ENCODE measurements at regions not wholly inside any gene's neighbourhood (a gene's known extent, or its start where the extent isn't known, plus 50 kb on each side); places are given as distances from the start of the nearest gene placed in this dataset.
"Not testable (repeated sequence)": the region's sequence is repeated elsewhere in the genome, so short reads cannot be mapped to it uniquely, and the experiment has no call there.

- no peaks in the 10 kb centered on the region for H3K36me3 ChIP-seq
- intact Hi-C loops (cut with DNase I; ENCODE audit: low total_unique reads) = no loop called here
- H3K4me3 ChIP-seq = no peak overlapping the region
- TF ChIP-seq, protein P1, sequence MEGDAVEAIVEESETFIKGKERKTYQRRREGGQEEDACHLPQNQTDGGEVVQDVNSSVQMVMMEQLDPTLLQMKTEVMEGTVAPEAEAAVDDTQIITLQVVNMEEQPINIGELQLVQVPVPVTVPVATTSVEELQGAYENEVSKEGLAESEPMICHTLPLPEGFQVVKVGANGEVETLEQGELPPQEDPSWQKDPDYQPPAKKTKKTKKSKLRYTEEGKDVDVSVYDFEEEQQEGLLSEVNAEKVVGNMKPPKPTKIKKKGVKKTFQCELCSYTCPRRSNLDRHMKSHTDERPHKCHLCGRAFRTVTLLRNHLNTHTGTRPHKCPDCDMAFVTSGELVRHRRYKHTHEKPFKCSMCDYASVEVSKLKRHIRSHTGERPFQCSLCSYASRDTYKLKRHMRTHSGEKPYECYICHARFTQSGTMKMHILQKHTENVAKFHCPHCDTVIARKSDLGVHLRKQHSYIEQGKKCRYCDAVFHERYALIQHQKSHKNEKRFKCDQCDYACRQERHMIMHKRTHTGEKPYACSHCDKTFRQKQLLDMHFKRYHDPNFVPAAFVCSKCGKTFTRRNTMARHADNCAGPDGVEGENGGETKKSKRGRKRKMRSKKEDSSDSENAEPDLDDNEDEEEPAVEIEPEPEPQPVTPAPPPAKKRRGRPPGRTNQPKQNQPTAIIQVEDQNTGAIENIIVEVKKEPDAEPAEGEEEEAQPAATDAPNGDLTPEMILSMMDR (IDR thresholded peaks at IDR 0.05) = no peak
- TF ChIP-seq POLR2A (IDR thresholded peaks at IDR 0.05) (no peak), POLR2AphosphoS5 (IDR thresholded peaks at IDR 0.05) (no peak)
- H3K9me3 ChIP-seq = no peaks in the 10 kb centered on the region
- no peak for DNase-seq (ENCODE audit: low spot score in 2 of 2)
- no peak overlapping the region for H3K27ac ChIP-seq
- H3K4me1 ChIP-seq = no peaks in the 10 kb centered on the region
- no peaks in the 10 kb centered on the region for H3K27me3 ChIP-seq
These were observed 412.4 kb downstream of the NTRK2 start for GRCh38 chr9:85081963-85082362.

GRCh38 chr9:85079349-85079748 is 409.8 kb downstream of the NTRK2 start:
- Histone ChIP-seq H3K4me1 (no peaks in the 10 kb centered on the region), H3K27me3 (no peaks in the 10 kb centered on the region), H3K36me3 (no peaks in the 10 kb centered on the region), H3K4me3 (no peak overlapping the region), H3K9me3 (no peaks in the 10 kb centered on the region), H3K27ac (no peak overlapping the region)
- intact Hi-C loops (cut with DNase I; ENCODE audit: low total_unique reads) = no loop called here
- TF ChIP-seq, protein P1 (IDR thresholded peaks at IDR 0.05) = no peak
- TF ChIP-seq POLR2AphosphoS5 (IDR thresholded peaks at IDR 0.05) (no peak), POLR2A (IDR thresholded peaks at IDR 0.05) (no peak)
- DNase-seq (ENCODE audit: low spot score in 2 of 2) = no peak

- TF ChIP-seq POLR2AphosphoS5 (IDR thresholded peaks at IDR 0.05) (no peak), POLR2A (IDR thresholded peaks at IDR 0.05) (no peak)
- TF ChIP-seq, protein P1 (IDR thresholded peaks at IDR 0.05) = no peak
- H3K27me3 ChIP-seq = no peaks in the 10 kb centered on the region
These were observed 408.4 kb downstream of the NTRK2 start for GRCh38 chr9:85077944-85078343.

DNA sequence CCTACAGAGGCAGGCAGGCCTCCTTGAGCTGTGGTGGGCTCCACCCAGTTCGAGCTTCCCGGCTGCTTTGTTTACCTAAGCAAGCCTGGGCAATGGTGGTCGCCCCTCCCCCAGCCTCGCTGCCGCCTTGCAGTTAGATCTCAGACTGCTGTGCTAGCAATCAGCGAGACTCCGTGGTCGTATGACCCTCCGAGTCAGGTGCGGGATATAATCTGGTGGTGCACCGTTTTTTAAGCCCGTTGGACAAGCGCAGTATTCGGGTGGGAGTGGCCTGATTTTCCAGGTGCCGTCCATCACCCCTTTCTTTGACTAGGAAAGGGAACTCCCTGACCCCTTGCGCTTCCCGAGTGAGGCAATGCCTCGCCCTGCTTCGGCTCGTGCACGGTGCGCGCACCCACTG is 407.6 kb downstream of the NTRK2 start:
- H3K4me1 ChIP-seq; H3K36me3 ChIP-seq; H3K27me3 ChIP-seq; H3K27ac ChIP-seq; H3K4me3 ChIP-seq; intact Hi-C loops (cut with DNase I; ENCODE audit: low total_unique reads); H3K9me3 ChIP-seq; DNase-seq (ENCODE audit: low spot score in 2 of 2): not testable (repeated sequence)

More at GRCh38 chr9:85077944-85078343, 408.4 kb downstream of the NTRK2 start:
- no peak overlapping the region for H3K27ac ChIP-seq
- no peak for DNase-seq (ENCODE audit: low spot score in 2 of 2)
- no peaks in the 10 kb centered on the region for H3K9me3 ChIP-seq
- H3K4me1 ChIP-seq = no peaks in the 10 kb centered on the region
- intact Hi-C loops (cut with DNase I; ENCODE audit: low total_unique reads) = no loop called here
- H3K36me3 ChIP-seq = no peaks in the 10 kb centered on the region
- no peak overlapping the region for H3K4me3 ChIP-seq

Measured in breast epithelium (tissue), 4 donors.